GM23338 (cell line): ENCODE measurements at regions not wholly inside any gene's neighbourhood (a gene's known extent, or its start where the extent isn't known, plus 50 kb on each side); places are given as distances from the start of the nearest gene placed in this dataset.

Source experiments
- ATAC-seq: fragments of 200-7000 bp; cut with Tn5 transposase; 3 replicates; pipeline ENCODE4 v1.9.1; 2020
- DNase-seq: peaks from one replicate; pipeline ENCODE4 v3.0.0-alpha.2; 2015; ENCODE audit warnings: low spot score
- H2AFZ ChIP-seq: fragments of 200-600 bp; sonication (generic); 2 replicates; pipeline ENCODE4 v1.8.0; 2016; ENCODE audit warnings: antibody characterized with exemption, mild to moderate bottlenecking, moderate library complexity
- H3F3A ChIP-seq: fragments of 200-600 bp; sonication (generic); replicated peaks from 2 replicates; pipeline ENCODE4 v1.8.0; 2017; ENCODE audit warnings: antibody characterized with exemption, mixed run types, low read depth
- H3K27ac ChIP-seq: fragments of 200-600 bp; sonication (generic); 2 replicates; pipeline ENCODE4 v1.6.1; 2016; ENCODE audit warnings: low read depth
- H3K27me3 ChIP-seq: fragments of 200-600 bp; sonication (generic); 2 replicates; pipeline ENCODE4 v1.8.0; 2016; ENCODE audit warnings: mild to moderate bottlenecking, mixed run types, moderate library complexity; ENCODE audit not compliant: insufficient read depth
- H3K36me3 ChIP-seq: fragments of 200-600 bp; sonication (generic); 2 replicates; pipeline ENCODE4 v1.8.0; 2016; ENCODE audit warnings: mild to moderate bottlenecking; ENCODE audit not compliant: insufficient read depth
- H3K4me1 ChIP-seq: fragments of 200-600 bp; sonication (generic); 2 replicates; pipeline ENCODE4 v1.8.0; 2016; ENCODE audit warnings: mild to moderate bottlenecking, moderate library complexity; ENCODE audit not compliant: insufficient read depth
- H3K4me2 ChIP-seq: fragments of 200-600 bp; sonication (generic); 2 replicates; pipeline ENCODE4 v1.7.1; 2017; ENCODE audit warnings: mixed run types
- H3K4me3 ChIP-seq: fragments of 200-600 bp; sonication (generic); 2 replicates; pipeline ENCODE4 v1.6.1; 2016; ENCODE audit warnings: mixed run types
- H3K79me2 ChIP-seq: fragments of 200-600 bp; sonication (generic); replicated peaks from 2 replicates; pipeline ENCODE4 v1.8.0; 2017; ENCODE audit warnings: mild to moderate bottlenecking; ENCODE audit not compliant: insufficient read depth
- H3K9me2 ChIP-seq: fragments of 200-600 bp; sonication (generic); 2 replicates; pipeline ENCODE4 v1.8.0; 2017; ENCODE audit not compliant: insufficient read depth
- H4K20me1 ChIP-seq: fragments of 200-600 bp; sonication (generic); replicated peaks from 2 replicates; pipeline ENCODE4 v1.8.0; 2017; ENCODE audit warnings: mild to moderate bottlenecking; ENCODE audit not compliant: insufficient read depth
- H3K27ac Mint-ChIP-seq: 2 replicates; pipeline ENCODE4 v1.8.0; 2020; ENCODE audit warnings: inconsistent platforms, mild to moderate bottlenecking, moderate library complexity, mixed read lengths
- H3K27me3 Mint-ChIP-seq: 3 replicates; pipeline ENCODE4 v1.8.0; 2022; ENCODE audit warnings: low read depth, mild to moderate bottlenecking, moderate library complexity, mixed read lengths, inconsistent platforms; ENCODE audit not compliant: insufficient read depth, poor library complexity
- H3K36me3 Mint-ChIP-seq: 3 replicates; pipeline ENCODE4 v1.8.0; 2021; ENCODE audit warnings: low read depth, mild to moderate bottlenecking, inconsistent platforms, moderate library complexity, mixed read lengths
- H3K4me1 Mint-ChIP-seq: 3 replicates; pipeline ENCODE4 v1.8.0; 2020; ENCODE audit warnings: mild to moderate bottlenecking, inconsistent platforms, mixed read lengths
- H3K4me3 Mint-ChIP-seq: 3 replicates; pipeline ENCODE4 v1.8.0; 2021; ENCODE audit warnings: moderate library complexity, mild to moderate bottlenecking, inconsistent platforms, mixed read lengths
- H3K9me3 Mint-ChIP-seq: 3 replicates; pipeline ENCODE4 v1.8.0; 2020; ENCODE audit warnings: moderate library complexity, mild to moderate bottlenecking, inconsistent platforms, mixed read lengths
- CREB1 ChIP-seq: fragments of 250-450 bp; sonication (Bioruptor Pico); IDR thresholded peaks from 2 replicates; pipeline ENCODE4 v1.5.0; 2020; ENCODE audit warnings: low read depth, mild to moderate bottlenecking, moderate library complexity
- CTCF ChIP-seq, 2 experiments: fragments of 200-600 bp in 1 of 2; sonication (generic) in 1 of 2; conservative IDR thresholded peaks; 2 replicates each; pipeline versions ENCODE4 v1.5.1 to v1.6.1; 2016 to 2017; ENCODE audit warnings: antibody characterized with exemption in 2 of 2, low read depth in 2 of 2, mild to moderate bottlenecking in 2 of 2, moderate library complexity in 1 of 2
- JUNB ChIP-seq: IDR thresholded peaks from one replicate; pipeline ENCODE4 v1.6.1; 2016; ENCODE audit warnings: antibody characterized with exemption; ENCODE audit not compliant: unreplicated experiment
- NANOG ChIP-seq: IDR thresholded peaks from 2 replicates; pipeline ENCODE4 v1.6.1; 2016; ENCODE audit warnings: antibody characterized with exemption, borderline replicate concordance
- POLR2AphosphoS5 ChIP-seq: IDR thresholded peaks from 2 replicates; pipeline ENCODE4 v1.6.1; 2016; ENCODE audit warnings: antibody characterized with exemption, low read depth
- STAT1 ChIP-seq: IDR thresholded peaks from one replicate; pipeline ENCODE4 v1.6.1; 2016; ENCODE audit warnings: antibody characterized with exemption; ENCODE audit not compliant: unreplicated experiment
- ZNF114 ChIP-seq: fragments of 250-450 bp; sonication (Bioruptor Pico); IDR thresholded peaks from 2 replicates; pipeline ENCODE4 v1.5.0; 2020; ENCODE audit warnings: mild to moderate bottlenecking, moderate library complexity
- ZNF331 ChIP-seq: fragments of 250-450 bp; sonication (Bioruptor Pico); IDR thresholded peaks from 2 replicates; pipeline ENCODE4 v1.5.0; 2020; ENCODE audit warnings: low read depth, mild to moderate bottlenecking, moderate library complexity
- ZNF462 ChIP-seq: fragments of 250-450 bp; sonication (Bioruptor Pico); IDR thresholded peaks from 2 replicates; pipeline ENCODE4 v1.5.0; 2020; ENCODE audit warnings: mild to moderate bottlenecking, moderate library complexity
- TF ChIP-seq, protein P1 (sequence below): IDR thresholded peaks from 2 replicates; pipeline ENCODE4 v1.6.1; 2016; ENCODE audit warnings: antibody characterized with exemption
- TF ChIP-seq, protein P2 (sequence below): IDR thresholded peaks from one replicate; pipeline ENCODE4 v1.6.1; 2018; ENCODE audit warnings: antibody characterized with exemption; ENCODE audit not compliant: unreplicated experiment

DNA sequence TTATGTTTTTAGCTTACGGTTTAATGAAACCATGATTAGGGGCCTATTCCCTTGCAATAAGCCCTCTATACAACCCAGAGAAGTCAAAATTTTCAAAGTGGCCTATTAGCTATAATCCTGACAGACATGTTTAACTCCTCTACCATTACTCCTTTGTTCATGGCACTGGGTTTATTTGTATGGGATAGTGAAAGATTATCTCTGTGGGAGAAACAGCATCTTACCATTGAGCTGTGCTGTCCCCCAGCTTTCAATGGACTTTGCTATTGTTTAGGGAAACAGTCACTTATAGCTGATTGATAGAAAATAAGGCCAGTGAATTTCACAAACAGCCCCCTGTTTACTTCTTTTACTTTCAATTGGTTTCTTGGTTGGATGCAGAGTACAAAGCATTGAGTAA lies 675.2 kb upstream of the GCFC2 start:
- DNase-seq (no peak), ATAC-seq (no peak)
- Histone ChIP-seq H3K4me1 (no peaks in the 10 kb centered on the region), H3K36me3 (no peaks in the 10 kb centered on the region), H3F3A (no peaks in the 10 kb centered on the region), H2AFZ (peak overlapping the region; percentile 45; the same call in 1 of the 2 replicates), H3K27ac (no peak overlapping the region), H3K4me2 (no peak overlapping the region), H3K79me2 (no peaks in the 10 kb centered on the region), H4K20me1 (no peaks in the 10 kb centered on the region), H3K27me3 (no peaks in the 10 kb centered on the region), H3K4me3 (no peak overlapping the region), H3K9me2 (0 out of 2 replicates have a peak, but pooled peaks cover 8% of the 10 kb centered on the region)
- TF ChIP-seq, protein P1, sequence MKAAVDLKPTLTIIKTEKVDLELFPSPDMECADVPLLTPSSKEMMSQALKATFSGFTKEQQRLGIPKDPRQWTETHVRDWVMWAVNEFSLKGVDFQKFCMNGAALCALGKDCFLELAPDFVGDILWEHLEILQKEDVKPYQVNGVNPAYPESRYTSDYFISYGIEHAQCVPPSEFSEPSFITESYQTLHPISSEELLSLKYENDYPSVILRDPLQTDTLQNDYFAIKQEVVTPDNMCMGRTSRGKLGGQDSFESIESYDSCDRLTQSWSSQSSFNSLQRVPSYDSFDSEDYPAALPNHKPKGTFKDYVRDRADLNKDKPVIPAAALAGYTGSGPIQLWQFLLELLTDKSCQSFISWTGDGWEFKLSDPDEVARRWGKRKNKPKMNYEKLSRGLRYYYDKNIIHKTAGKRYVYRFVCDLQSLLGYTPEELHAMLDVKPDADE: no peak
- TF ChIP-seq CREB1 (CRISPR knock-in tag): no peak
- no peak for TF ChIP-seq ZNF462 (CRISPR knock-in tag)
- TF ChIP-seq ZNF114 (CRISPR knock-in tag): no peak
- no peak for TF ChIP-seq JUNB
- no peak for TF ChIP-seq ZNF331 (CRISPR knock-in tag)
- no peak for TF ChIP-seq POLR2AphosphoS5
- no peak for TF ChIP-seq CTCF (conservative IDR thresholded peaks at IDR 0.05; ENCODE audit: low read depth in 2 of 2)
- TF ChIP-seq, protein P2, sequence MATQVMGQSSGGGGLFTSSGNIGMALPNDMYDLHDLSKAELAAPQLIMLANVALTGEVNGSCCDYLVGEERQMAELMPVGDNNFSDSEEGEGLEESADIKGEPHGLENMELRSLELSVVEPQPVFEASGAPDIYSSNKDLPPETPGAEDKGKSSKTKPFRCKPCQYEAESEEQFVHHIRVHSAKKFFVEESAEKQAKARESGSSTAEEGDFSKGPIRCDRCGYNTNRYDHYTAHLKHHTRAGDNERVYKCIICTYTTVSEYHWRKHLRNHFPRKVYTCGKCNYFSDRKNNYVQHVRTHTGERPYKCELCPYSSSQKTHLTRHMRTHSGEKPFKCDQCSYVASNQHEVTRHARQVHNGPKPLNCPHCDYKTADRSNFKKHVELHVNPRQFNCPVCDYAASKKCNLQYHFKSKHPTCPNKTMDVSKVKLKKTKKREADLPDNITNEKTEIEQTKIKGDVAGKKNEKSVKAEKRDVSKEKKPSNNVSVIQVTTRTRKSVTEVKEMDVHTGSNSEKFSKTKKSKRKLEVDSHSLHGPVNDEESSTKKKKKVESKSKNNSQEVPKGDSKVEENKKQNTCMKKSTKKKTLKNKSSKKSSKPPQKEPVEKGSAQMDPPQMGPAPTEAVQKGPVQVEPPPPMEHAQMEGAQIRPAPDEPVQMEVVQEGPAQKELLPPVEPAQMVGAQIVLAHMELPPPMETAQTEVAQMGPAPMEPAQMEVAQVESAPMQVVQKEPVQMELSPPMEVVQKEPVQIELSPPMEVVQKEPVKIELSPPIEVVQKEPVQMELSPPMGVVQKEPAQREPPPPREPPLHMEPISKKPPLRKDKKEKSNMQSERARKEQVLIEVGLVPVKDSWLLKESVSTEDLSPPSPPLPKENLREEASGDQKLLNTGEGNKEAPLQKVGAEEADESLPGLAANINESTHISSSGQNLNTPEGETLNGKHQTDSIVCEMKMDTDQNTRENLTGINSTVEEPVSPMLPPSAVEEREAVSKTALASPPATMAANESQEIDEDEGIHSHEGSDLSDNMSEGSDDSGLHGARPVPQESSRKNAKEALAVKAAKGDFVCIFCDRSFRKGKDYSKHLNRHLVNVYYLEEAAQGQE: no peak
- TF ChIP-seq NANOG: no peak
- no peak for TF ChIP-seq STAT1
- Mint-ChIP-seq H3K36me3 (no peaks in the 10 kb centered on the region), H3K27me3 (no peaks in the 10 kb centered on the region), H3K27ac (no peak overlapping the region), H3K9me3 (no peaks in the 10 kb centered on the region), H3K4me1 (no peaks in the 10 kb centered on the region), H3K4me3 (no peak overlapping the region)
